ENCODE measurements at regions not wholly inside any gene's neighbourhood (a gene's known extent, or its start where the extent isn't known, plus 50 kb on each side); places are given as distances from the start of the nearest gene placed in this dataset.
A peak's percentile ranks its signal among the peaks of the same experiment; 100 is the strongest.

GRCh38 chr15:35686347-35686746 is 140.4 kb upstream of the DPH6 start:
- H3K36me3 ChIP-seq, result no peaks in the 10 kb centered on the region
- TF ChIP-seq CTCF (IDR thresholded peaks at IDR 0.05) (no peak), POLR2A (IDR thresholded peaks at IDR 0.05) (no peak)
- H3K27me3 ChIP-seq, result no peaks in the 10 kb centered on the region
- no peak overlapping the region for H3K27ac ChIP-seq
- peaks cover 0 to 12% (median 0%) of the 10 kb centered on the region in 3 donors for H3K4me1 ChIP-seq
- no peak for DNase-seq
- 50 to 60% methylated on average over 1 of the region's 1 CpG for WGBS, 2 donors
- H3K9me3 ChIP-seq, result no peaks in the 10 kb centered on the region
- intact Hi-C loops (cut with DNase I), result no loop called here
- no peak overlapping the region for H3K4me3 ChIP-seq

GRCh38 chr15:35689266-35689665 is 143.3 kb upstream of the DPH6 start:
- intact Hi-C loops (cut with DNase I), result no loop called here
- WGBS, 2 donors, result 84 to 85% methylated on average over 6 of the region's 6 CpGs
- TF ChIP-seq POLR2A (IDR thresholded peaks at IDR 0.05), result no peak
- no peak for TF ChIP-seq CTCF (IDR thresholded peaks at IDR 0.05)

GRCh38 chr15:35690089-35690488 is 144.1 kb upstream of the DPH6 start:
- no peak overlapping the region for H3K4me3 ChIP-seq
- TF ChIP-seq CTCF (IDR thresholded peaks at IDR 0.05) (no peak), POLR2A (IDR thresholded peaks at IDR 0.05) (no peak)
- intact Hi-C loops (cut with DNase I), result no loop called here

More at GRCh38 chr15:35689266-35689665, 143.3 kb upstream of the DPH6 start:
- Histone ChIP-seq H3K36me3 (no peaks in the 10 kb centered on the region), H3K4me3 (no peak overlapping the region), H3K27me3 (no peaks in the 10 kb centered on the region), H3K9me3 (no peaks in the 10 kb centered on the region), H3K4me1 (peaks cover 0 to 19% (median 0%) of the 10 kb centered on the region in 3 donors), H3K27ac (no peak overlapping the region)
- no peak for DNase-seq

GRCh38 chr15:35690698-35691116 is 144.7 kb upstream of the DPH6 start:
- Histone ChIP-seq H3K4me1 (peaks cover 0 to 20% (median 0%) of the 10 kb centered on the region in 3 donors), H3K27ac (peak overlapping the region; percentile 40 to 87 (median 68)), H3K9me3 (no peaks in the 10 kb centered on the region), H3K27me3 (no peaks in the 10 kb centered on the region), H3K36me3 (no peaks in the 10 kb centered on the region), H3K4me3 (no peak overlapping the region)
- DNase-seq, result no peak
- no peak for TF ChIP-seq POLR2A (IDR thresholded peaks at IDR 0.05)
- no peak for TF ChIP-seq CTCF (IDR thresholded peaks at IDR 0.05)
- intact Hi-C loops (cut with DNase I), result no loop called here
- 46 to 65% methylated on average over 1 of the region's 1 CpG for WGBS, 2 donors

More at GRCh38 chr15:35690089-35690488, 144.1 kb upstream of the DPH6 start:
- Histone ChIP-seq H3K4me1 (peaks cover 0 to 19% (median 0%) of the 10 kb centered on the region in 3 donors), H3K9me3 (no peaks in the 10 kb centered on the region), H3K27ac (peak overlapping the region in 3 of 4 donors; percentile 54 to 80 (median 57)), H3K27me3 (no peaks in the 10 kb centered on the region), H3K36me3 (no peaks in the 10 kb centered on the region)
- 50 to 76% methylated on average over 1 of the region's 1 CpG for WGBS, 2 donors
- no peak for DNase-seq

DNA sequence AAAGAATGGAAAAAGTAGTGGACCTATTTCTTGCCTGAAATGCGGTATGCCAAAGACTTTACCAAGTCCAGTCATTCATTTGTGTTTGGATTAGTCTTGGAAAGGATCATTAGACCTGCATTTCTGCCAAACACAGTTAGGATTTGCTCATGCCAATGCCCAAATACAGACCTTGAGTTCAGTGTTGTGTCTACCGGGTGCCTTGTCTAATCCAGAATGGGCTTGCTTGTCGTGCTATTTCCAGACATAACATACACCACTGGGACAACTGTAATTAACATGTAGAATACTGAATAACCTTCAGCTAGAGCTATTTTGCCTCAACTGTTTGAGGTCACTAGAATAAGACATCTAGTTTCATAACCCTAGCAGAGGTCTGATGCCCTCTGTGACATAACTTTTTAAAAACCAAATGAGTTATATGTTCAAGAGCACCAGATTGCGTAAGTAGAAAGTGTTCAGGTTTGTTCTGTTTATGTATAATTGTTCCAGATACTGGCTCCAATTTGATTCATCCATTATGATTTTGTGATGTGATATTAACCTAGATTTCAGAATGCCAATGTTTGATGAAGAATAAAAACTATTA is 145.3 kb upstream of the DPH6 start:
- no peak for TF ChIP-seq CTCF (IDR thresholded peaks at IDR 0.05)
- TF ChIP-seq POLR2A (IDR thresholded peaks at IDR 0.05), result no peak
- Histone ChIP-seq H3K4me3 (no peak overlapping the region), H3K27ac (peak overlapping the region; percentile 40 to 87 (median 68)), H3K9me3 (no peaks in the 10 kb centered on the region), H3K27me3 (no peaks in the 10 kb centered on the region), H3K36me3 (no peaks in the 10 kb centered on the region), H3K4me1 (peaks cover 0 to 25% (median 0%) of the 10 kb centered on the region in 3 donors)
- intact Hi-C loops (cut with DNase I), result no loop called here
- WGBS, 2 donors, result 77 to 87% methylated on average over 4 of the region's 4 CpGs
- no peak for DNase-seq

All from esophagus squamous epithelium (tissue), 5 donors.